Liver (tissue), 8 donors: ENCODE measurements at regions not wholly inside any gene's neighbourhood (a gene's known extent, or its start where the extent isn't known, plus 50 kb on each side); places are given as distances from the start of the nearest gene placed in this dataset.

Experiments used
- DNase-seq: peaks from one replicate; pipeline ENCODE4 v3.0.0-alpha.2; 2017; ENCODE audit warnings: low spot score
- H3K27ac ChIP-seq, 2 donors: one replicate each; pipeline ENCODE4 v1.7.0; 2013; ENCODE audit warnings: inconsistent platforms in 2 of 2, low read length in 2 of 2, control low read depth in 1 of 2, low read depth in 1 of 2, mild to moderate bottlenecking in 1 of 2
- H3K27me3 ChIP-seq, 4 donors: one replicate each; pipeline versions ENCODE4 v1.6.1 to v1.7.0; 2013; ENCODE audit warnings: low read length in 3 of 4, inconsistent platforms in 1 of 4, mild to moderate bottlenecking in 1 of 4, moderate library complexity in 1 of 4; ENCODE audit not compliant: control insufficient read depth in 4 of 4, insufficient read depth in 4 of 4
- H3K36me3 ChIP-seq, 4 donors: one replicate each; pipeline versions ENCODE4 v1.6.1 to v1.7.0; 2013; ENCODE audit warnings: low read length in 3 of 4, mild to moderate bottlenecking in 3 of 4, low read depth in 1 of 4, moderate library complexity in 1 of 4; ENCODE audit not compliant: control insufficient read depth in 4 of 4, insufficient read depth in 3 of 4
- H3K4me1 ChIP-seq, 4 donors: one replicate each; pipeline versions ENCODE4 v1.6.1 to v1.7.0; 2013; ENCODE audit warnings: low read length in 3 of 4, mild to moderate bottlenecking in 3 of 4, moderate library complexity in 1 of 4; ENCODE audit not compliant: control insufficient read depth in 4 of 4, insufficient read depth in 4 of 4
- H3K4me3 ChIP-seq, 3 donors: one replicate each; pipeline versions ENCODE4 v1.6.1 to v1.7.0; 2013; ENCODE audit warnings: low read length in 3 of 3, control low read depth in 1 of 3, low read depth in 1 of 3, mild to moderate bottlenecking in 1 of 3
- H3K9ac ChIP-seq, 2 donors: one replicate each; pipeline ENCODE4 v1.7.0; 2013; ENCODE audit warnings: low read length in 2 of 2, mild to moderate bottlenecking in 2 of 2, moderate library complexity in 2 of 2, control low read depth in 1 of 2, low read depth in 1 of 2
- H3K9me3 ChIP-seq, 4 donors: one replicate each; pipeline versions ENCODE4 v1.6.1 to v1.7.0; 2013; ENCODE audit warnings: low read length in 3 of 4; ENCODE audit not compliant: control insufficient read depth in 4 of 4
- ATF3 ChIP-seq: IDR thresholded peaks from 2 replicates; pipeline ENCODE4 v1.6.1; 2016; ENCODE audit warnings: antibody characterized with exemption
- EGR1 ChIP-seq, 2 donors: IDR thresholded peaks; 2 replicates each; pipeline ENCODE4 v1.6.1; 2016 to 2018; ENCODE audit warnings: antibody characterized with exemption in 2 of 2, low read depth in 2 of 2
- FOXA1 ChIP-seq: IDR thresholded peaks from 2 replicates; pipeline ENCODE4 v1.6.1; 2016; ENCODE audit warnings: antibody characterized with exemption
- FOXA2 ChIP-seq: IDR thresholded peaks from 2 replicates; pipeline ENCODE4 v1.6.1; 2016; ENCODE audit warnings: antibody characterized with exemption
- GABPA ChIP-seq, 2 donors: IDR thresholded peaks in 1 of 2; conservative IDR thresholded peaks in 1 of 2; 2 replicates each; pipeline ENCODE4 v1.6.1; 2016; ENCODE audit warnings: antibody characterized with exemption in 2 of 2, mild to moderate bottlenecking in 1 of 2, moderate library complexity in 1 of 2
- HNF4A ChIP-seq, 2 donors: conservative IDR thresholded peaks; 2 replicates each; pipeline ENCODE4 v1.6.1; 2016; ENCODE audit warnings: antibody characterized with exemption in 2 of 2, mild to moderate bottlenecking in 2 of 2
- JUND ChIP-seq, 2 donors: IDR thresholded peaks; 2 replicates each; pipeline ENCODE4 v1.6.1; 2016; ENCODE audit warnings: antibody characterized with exemption in 2 of 2
- MAX ChIP-seq: IDR thresholded peaks from 2 replicates; pipeline ENCODE4 v1.6.1; 2016; ENCODE audit warnings: antibody characterized with exemption
- NR2F2 ChIP-seq: IDR thresholded peaks from 2 replicates; pipeline ENCODE4 v1.6.1; 2016; ENCODE audit warnings: antibody characterized with exemption
- RAD21 ChIP-seq, 2 donors: IDR thresholded peaks; 2 replicates each; pipeline ENCODE4 v1.6.1; 2016; ENCODE audit warnings: antibody characterized with exemption in 2 of 2, mild to moderate bottlenecking in 2 of 2
- RXRA ChIP-seq, 2 donors: IDR thresholded peaks; 2 replicates each; pipeline ENCODE4 v1.6.1; 2017 to 2018; ENCODE audit warnings: antibody characterized with exemption in 2 of 2, mild to moderate bottlenecking in 1 of 2
- SP1 ChIP-seq: IDR thresholded peaks from 2 replicates; pipeline ENCODE4 v1.6.1; 2018; ENCODE audit warnings: antibody characterized with exemption, mild to moderate bottlenecking
- TAF1 ChIP-seq: conservative IDR thresholded peaks from 2 replicates; pipeline ENCODE4 v1.6.1; 2016; ENCODE audit warnings: antibody characterized with exemption, mild to moderate bottlenecking
- YY1 ChIP-seq: IDR thresholded peaks from 2 replicates; pipeline ENCODE4 v1.6.1; 2016; ENCODE audit warnings: antibody characterized with exemption, mild to moderate bottlenecking
- ZBTB33 ChIP-seq: IDR thresholded peaks from 2 replicates; pipeline ENCODE4 v1.6.1; 2016; ENCODE audit warnings: antibody characterized with exemption
- WGBS: extraction: QIAGEN DNeasy Blood & Tissue Kit; methylation state at CpG from one replicate; pipeline ENCODE4 v1.1.7; 2013; 5-methylcytosine and 5-hydroxymethylcytosine counted together
- TF ChIP-seq, protein P1 (sequence below): fragments of 150-350 bp; IDR thresholded peaks from 2 replicates; pipeline ENCODE4 v1.5.1; 2017; ENCODE audit warnings: improper control_type of control experiment, low read depth, low read length; ENCODE audit not compliant: missing input control
- TF ChIP-seq, protein P2 (sequence below): IDR thresholded peaks from 2 replicates; pipeline ENCODE4 v1.6.1; 2016; ENCODE audit warnings: antibody characterized with exemption, mild to moderate bottlenecking
- donor health status: healthy.
- donor health status: healthy.
- donor health status: healthy.
- donor health status: healthy.
- donor health status: healthy.

DNA sequence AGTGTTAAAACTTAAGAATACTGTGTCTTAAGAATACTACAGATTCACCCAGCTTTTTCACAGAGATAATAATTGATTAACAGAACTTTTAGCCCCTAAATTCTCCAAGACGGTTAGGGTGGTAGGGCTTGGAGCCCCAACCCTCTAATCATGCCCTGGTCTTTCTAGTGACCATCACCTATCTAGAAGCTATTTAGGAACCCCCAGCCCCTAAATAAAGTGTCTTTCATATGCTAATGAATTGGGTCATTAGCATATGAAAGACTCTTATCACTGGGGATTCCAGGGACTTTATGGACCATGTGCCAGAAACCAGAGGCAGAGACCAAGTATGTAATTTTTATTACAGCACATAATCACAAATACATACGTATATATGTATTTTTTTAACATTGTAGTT, 999.7 kb upstream of the RAG2 start:
- 64% methylated on average over 2 of the region's 2 CpGs for WGBS
- TF ChIP-seq FOXA2 (no peak), RAD21 (IDR thresholded peaks at IDR 0.05) (no peak), ATF3 (no peak), JUND (IDR thresholded peaks at IDR 0.05) (no peak), NR2F2 (no peak), YY1 (no peak), GABPA (IDR thresholded peaks at IDR 0.05 in 1 of 2, conservative IDR thresholded peaks at IDR 0.05 in 1 of 2) (no peak), ZBTB33 (no peak), MAX (no peak), HNF4A (conservative IDR thresholded peaks at IDR 0.05) (no peak), EGR1 (IDR thresholded peaks at IDR 0.05; ENCODE audit: low read depth in 2 of 2) (no peak), TAF1 (no peak), RXRA (IDR thresholded peaks at IDR 0.05) (no peak), FOXA1 (no peak), SP1 (no peak)
- TF ChIP-seq, protein P1, sequence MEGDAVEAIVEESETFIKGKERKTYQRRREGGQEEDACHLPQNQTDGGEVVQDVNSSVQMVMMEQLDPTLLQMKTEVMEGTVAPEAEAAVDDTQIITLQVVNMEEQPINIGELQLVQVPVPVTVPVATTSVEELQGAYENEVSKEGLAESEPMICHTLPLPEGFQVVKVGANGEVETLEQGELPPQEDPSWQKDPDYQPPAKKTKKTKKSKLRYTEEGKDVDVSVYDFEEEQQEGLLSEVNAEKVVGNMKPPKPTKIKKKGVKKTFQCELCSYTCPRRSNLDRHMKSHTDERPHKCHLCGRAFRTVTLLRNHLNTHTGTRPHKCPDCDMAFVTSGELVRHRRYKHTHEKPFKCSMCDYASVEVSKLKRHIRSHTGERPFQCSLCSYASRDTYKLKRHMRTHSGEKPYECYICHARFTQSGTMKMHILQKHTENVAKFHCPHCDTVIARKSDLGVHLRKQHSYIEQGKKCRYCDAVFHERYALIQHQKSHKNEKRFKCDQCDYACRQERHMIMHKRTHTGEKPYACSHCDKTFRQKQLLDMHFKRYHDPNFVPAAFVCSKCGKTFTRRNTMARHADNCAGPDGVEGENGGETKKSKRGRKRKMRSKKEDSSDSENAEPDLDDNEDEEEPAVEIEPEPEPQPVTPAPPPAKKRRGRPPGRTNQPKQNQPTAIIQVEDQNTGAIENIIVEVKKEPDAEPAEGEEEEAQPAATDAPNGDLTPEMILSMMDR, result no peak

GRCh38 chr11:37595845-37596244, 997.8 kb upstream of the RAG2 start:
- H3K9me3 ChIP-seq, result no peaks in the 10 kb centered on the region
- H3K27me3 ChIP-seq, result no peaks in the 10 kb centered on the region
- H3K27ac ChIP-seq, result no peak overlapping the region
- H3K9ac ChIP-seq, result no peak overlapping the region
- DNase-seq, result no peak
- WGBS, result 87% methylated on average over 1 of the region's 1 CpG
- no peaks in the 10 kb centered on the region for H3K36me3 ChIP-seq
- no peaks in the 10 kb centered on the region for H3K4me1 ChIP-seq
- no peak for TF ChIP-seq ATF3
- TF ChIP-seq FOXA2, result no peak
- no peak for TF ChIP-seq FOXA1
- TF ChIP-seq YY1, result no peak
- no peak for TF ChIP-seq JUND (IDR thresholded peaks at IDR 0.05)
- TF ChIP-seq EGR1 (IDR thresholded peaks at IDR 0.05; ENCODE audit: low read depth in 2 of 2), result no peak
- TF ChIP-seq, protein P2, sequence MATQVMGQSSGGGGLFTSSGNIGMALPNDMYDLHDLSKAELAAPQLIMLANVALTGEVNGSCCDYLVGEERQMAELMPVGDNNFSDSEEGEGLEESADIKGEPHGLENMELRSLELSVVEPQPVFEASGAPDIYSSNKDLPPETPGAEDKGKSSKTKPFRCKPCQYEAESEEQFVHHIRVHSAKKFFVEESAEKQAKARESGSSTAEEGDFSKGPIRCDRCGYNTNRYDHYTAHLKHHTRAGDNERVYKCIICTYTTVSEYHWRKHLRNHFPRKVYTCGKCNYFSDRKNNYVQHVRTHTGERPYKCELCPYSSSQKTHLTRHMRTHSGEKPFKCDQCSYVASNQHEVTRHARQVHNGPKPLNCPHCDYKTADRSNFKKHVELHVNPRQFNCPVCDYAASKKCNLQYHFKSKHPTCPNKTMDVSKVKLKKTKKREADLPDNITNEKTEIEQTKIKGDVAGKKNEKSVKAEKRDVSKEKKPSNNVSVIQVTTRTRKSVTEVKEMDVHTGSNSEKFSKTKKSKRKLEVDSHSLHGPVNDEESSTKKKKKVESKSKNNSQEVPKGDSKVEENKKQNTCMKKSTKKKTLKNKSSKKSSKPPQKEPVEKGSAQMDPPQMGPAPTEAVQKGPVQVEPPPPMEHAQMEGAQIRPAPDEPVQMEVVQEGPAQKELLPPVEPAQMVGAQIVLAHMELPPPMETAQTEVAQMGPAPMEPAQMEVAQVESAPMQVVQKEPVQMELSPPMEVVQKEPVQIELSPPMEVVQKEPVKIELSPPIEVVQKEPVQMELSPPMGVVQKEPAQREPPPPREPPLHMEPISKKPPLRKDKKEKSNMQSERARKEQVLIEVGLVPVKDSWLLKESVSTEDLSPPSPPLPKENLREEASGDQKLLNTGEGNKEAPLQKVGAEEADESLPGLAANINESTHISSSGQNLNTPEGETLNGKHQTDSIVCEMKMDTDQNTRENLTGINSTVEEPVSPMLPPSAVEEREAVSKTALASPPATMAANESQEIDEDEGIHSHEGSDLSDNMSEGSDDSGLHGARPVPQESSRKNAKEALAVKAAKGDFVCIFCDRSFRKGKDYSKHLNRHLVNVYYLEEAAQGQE, result no peak
- TF ChIP-seq, protein P1, result no peak
- no peak for TF ChIP-seq MAX
- no peak for TF ChIP-seq TAF1
- TF ChIP-seq SP1, result no peak
- TF ChIP-seq RXRA (IDR thresholded peaks at IDR 0.05), result no peak
- no peak for TF ChIP-seq HNF4A (conservative IDR thresholded peaks at IDR 0.05)
- no peak for TF ChIP-seq ZBTB33
- TF ChIP-seq RAD21 (IDR thresholded peaks at IDR 0.05), result no peak
- H3K4me3 ChIP-seq, result no peak overlapping the region

More for the DNA sequence above, 999.7 kb upstream of the RAG2 start:
- no peaks in the 10 kb centered on the region for H3K36me3 ChIP-seq
- H3K27me3 ChIP-seq, result no peaks in the 10 kb centered on the region
- no peaks in the 10 kb centered on the region for H3K4me1 ChIP-seq
- H3K9me3 ChIP-seq, result peaks cover 0 to under 1% (median 0%) of the 10 kb centered on the region in 4 donors
- no peak overlapping the region for H3K27ac ChIP-seq
- DNase-seq, result no peak
- H3K4me3 ChIP-seq, result no peak overlapping the region
- H3K9ac ChIP-seq, result no peak overlapping the region
